ENCODE measurements at regions not wholly inside any gene's neighbourhood (a gene's known extent, or its start where the extent isn't known, plus 50 kb on each side); places are given as distances from the start of the nearest gene placed in this dataset.

DNA sequence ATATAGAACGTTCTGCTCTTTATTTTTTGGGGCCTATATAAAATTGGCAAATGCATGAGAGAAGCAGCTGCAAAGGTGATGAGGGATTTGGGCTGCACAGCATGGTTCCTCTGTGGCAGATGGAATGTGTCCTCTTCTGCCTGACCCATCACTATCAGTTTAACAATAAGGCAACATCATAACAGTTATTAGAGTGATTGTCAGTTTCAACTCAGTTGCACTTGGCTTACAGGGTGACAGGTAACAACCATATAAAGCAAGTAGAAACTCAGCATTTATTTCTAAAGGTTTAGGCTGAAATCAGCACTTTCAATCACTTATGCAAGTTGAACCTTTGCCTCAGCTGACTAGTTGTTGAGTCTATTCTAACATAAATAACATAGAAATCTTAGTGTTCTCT, 935.4 kb upstream of the CHORDC1 start:
- TF ChIP-seq, protein P1, sequence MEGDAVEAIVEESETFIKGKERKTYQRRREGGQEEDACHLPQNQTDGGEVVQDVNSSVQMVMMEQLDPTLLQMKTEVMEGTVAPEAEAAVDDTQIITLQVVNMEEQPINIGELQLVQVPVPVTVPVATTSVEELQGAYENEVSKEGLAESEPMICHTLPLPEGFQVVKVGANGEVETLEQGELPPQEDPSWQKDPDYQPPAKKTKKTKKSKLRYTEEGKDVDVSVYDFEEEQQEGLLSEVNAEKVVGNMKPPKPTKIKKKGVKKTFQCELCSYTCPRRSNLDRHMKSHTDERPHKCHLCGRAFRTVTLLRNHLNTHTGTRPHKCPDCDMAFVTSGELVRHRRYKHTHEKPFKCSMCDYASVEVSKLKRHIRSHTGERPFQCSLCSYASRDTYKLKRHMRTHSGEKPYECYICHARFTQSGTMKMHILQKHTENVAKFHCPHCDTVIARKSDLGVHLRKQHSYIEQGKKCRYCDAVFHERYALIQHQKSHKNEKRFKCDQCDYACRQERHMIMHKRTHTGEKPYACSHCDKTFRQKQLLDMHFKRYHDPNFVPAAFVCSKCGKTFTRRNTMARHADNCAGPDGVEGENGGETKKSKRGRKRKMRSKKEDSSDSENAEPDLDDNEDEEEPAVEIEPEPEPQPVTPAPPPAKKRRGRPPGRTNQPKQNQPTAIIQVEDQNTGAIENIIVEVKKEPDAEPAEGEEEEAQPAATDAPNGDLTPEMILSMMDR (IDR thresholded peaks at IDR 0.05; ENCODE audit: low read depth, low read length): no peak
- TF ChIP-seq EZH2phosphoT487 (IDR thresholded peaks at IDR 0.05; ENCODE audit: low read depth): no peak
